Esophagus (tissue), 2 donors: ENCODE measurements at regions not wholly inside any gene's neighbourhood (a gene's known extent, or its start where the extent isn't known, plus 50 kb on each side); places are given as distances from the start of the nearest gene placed in this dataset.

Experiments used
- H3K27ac ChIP-seq, 2 donors: one replicate each; pipeline ENCODE4 v1.5.1; 2013; ENCODE audit warnings: low read depth in 2 of 2, mild to moderate bottlenecking in 2 of 2, inconsistent platforms in 1 of 2, low read length in 1 of 2, moderate library complexity in 1 of 2
- H3K27me3 ChIP-seq, 2 donors: one replicate each; pipeline ENCODE4 v1.6.1; 2013; ENCODE audit warnings: low read length in 2 of 2, control low read depth in 1 of 2, mild to moderate bottlenecking in 1 of 2; ENCODE audit not compliant: insufficient read depth in 2 of 2, control insufficient read depth in 1 of 2
- H3K36me3 ChIP-seq, 2 donors: one replicate each; pipeline ENCODE4 v1.6.1; 2013; ENCODE audit warnings: low read length in 1 of 2; ENCODE audit not compliant: control insufficient read depth in 2 of 2, insufficient read depth in 2 of 2
- H3K4me1 ChIP-seq, 2 donors: one replicate each; pipeline ENCODE4 v1.6.1; 2013; ENCODE audit warnings: low read length in 1 of 2; ENCODE audit not compliant: control insufficient read depth in 2 of 2, insufficient read depth in 2 of 2
- H3K4me3 ChIP-seq, 2 donors: one replicate each; pipeline ENCODE4 v1.5.1; 2013; ENCODE audit warnings: low read length in 2 of 2, mild to moderate bottlenecking in 2 of 2, low read depth in 1 of 2, moderate library complexity in 1 of 2
- H3K9me3 ChIP-seq, 2 donors: one replicate each; pipeline ENCODE4 v1.6.1; 2013; ENCODE audit warnings: mild to moderate bottlenecking in 2 of 2, low read depth in 1 of 2, low read length in 1 of 2, moderate library complexity in 1 of 2; ENCODE audit not compliant: control insufficient read depth in 2 of 2, insufficient read depth in 1 of 2
- WGBS, 2 donors: extraction: QIAGEN DNeasy Blood & Tissue Kit; methylation state at CpG; one replicate each; pipeline ENCODE4 v1.1.7; 2013; 5-methylcytosine and 5-hydroxymethylcytosine counted together
- donor health status: healthy with polysubstance abuse.
- donor health status: Bipolar disorder and iron deficiency.

DNA sequence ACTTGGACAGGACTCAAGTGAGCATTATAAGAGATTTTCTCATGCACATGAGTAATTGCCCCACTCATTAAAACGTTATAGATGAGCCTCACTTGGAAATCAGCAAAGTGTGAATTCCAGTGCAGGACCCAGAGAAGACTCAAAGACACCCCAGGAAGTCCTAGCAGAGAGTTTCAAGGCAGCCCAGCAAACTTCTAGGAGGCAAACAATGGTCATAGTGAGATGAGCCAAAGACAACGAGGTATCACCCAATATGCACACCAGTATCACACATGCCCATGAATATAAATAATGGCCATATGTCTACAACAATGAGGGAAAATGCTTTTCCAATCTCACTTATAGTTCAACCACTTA is 245.9 kb downstream of the ACTL7B start:
- H3K4me3 ChIP-seq, result no peak overlapping the region
- peak overlapping the region in 1 of 2 donors; percentile 12 for H3K27ac ChIP-seq
- no peaks in the 10 kb centered on the region for H3K9me3 ChIP-seq
- 12 to 23% methylated on average over 2 of the region's 2 CpGs for WGBS, 2 donors
- no peaks in the 10 kb centered on the region for H3K27me3 ChIP-seq
- no peaks in the 10 kb centered on the region for H3K36me3 ChIP-seq
- peaks cover 0 to 4% of the 10 kb centered on the region in 2 donors for H3K4me1 ChIP-seq

DNA sequence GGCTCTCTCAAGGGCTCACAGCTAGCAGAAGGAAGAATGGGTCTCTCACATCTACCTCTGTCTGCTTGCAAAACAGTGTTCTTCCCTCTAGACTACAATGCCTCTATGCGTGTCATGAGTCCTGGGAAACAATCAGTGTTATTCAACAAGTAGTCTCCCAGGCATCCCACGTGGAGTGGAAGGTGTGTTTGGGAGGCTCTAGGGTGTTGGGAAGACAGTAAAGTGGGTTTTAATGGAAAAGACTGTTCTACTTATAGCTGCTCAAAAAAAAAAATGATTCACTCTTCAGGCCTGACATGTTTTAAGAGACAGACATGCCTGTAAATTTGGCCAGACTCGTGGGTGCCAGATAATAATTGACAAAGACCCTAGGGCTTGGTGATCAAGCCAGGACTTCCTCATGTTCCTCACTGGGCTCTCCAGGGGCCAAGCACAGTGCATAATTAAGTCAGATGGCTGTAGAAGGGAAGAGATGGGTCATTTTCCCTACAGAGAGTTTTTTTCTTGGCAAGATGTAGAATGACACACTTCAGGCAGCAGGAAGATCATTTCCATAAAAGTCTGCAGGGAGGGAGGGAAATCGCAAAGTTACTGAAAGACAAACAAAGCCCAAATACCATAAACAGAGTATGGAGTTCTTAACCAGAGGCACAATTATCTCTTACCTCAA is 246.4 kb downstream of the ACTL7B start:
- peaks cover 0 to 7% of the 10 kb centered on the region in 2 donors for H3K4me1 ChIP-seq
- H3K36me3 ChIP-seq, result no peaks in the 10 kb centered on the region
- no peaks in the 10 kb centered on the region for H3K27me3 ChIP-seq
- WGBS, 2 donors, result 25 to 49% methylated on average over 4 of the region's 4 CpGs
- H3K27ac ChIP-seq, result peak overlapping the region; percentile 56 to 70
- H3K4me3 ChIP-seq, result no peak overlapping the region
- no peaks in the 10 kb centered on the region for H3K9me3 ChIP-seq

DNA sequence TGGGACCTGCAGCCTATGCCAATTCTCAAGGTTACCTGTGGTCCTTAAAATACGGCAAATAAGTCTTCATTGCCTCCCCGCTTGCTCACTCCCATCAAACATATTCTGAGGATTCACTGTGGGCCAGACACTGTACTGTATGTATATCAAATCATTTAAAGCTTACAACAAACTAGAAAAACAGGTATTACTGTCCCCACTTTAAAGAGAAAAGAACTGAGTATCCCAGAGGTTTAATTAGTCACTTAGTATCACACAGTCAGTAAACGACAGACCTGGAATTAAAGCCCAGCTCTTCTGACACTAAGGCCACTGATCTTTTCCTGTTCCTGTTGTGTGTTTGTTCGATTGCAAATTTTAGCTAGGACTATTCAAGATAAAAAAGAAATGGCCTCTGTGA is 248.2 kb downstream of the ACTL7B start:
- no peaks in the 10 kb centered on the region for H3K36me3 ChIP-seq
- H3K4me3 ChIP-seq, result no peak overlapping the region
- no peaks in the 10 kb centered on the region for H3K27me3 ChIP-seq
- no peaks in the 10 kb centered on the region for H3K9me3 ChIP-seq
- WGBS, 2 donors, result 64 to 71% methylated on average over 4 of the region's 4 CpGs
- H3K27ac ChIP-seq, result peak overlapping the region in 1 of 2 donors; percentile 52
- H3K4me1 ChIP-seq, result peaks cover 2 to 18% of the 10 kb centered on the region in 2 donors

DNA sequence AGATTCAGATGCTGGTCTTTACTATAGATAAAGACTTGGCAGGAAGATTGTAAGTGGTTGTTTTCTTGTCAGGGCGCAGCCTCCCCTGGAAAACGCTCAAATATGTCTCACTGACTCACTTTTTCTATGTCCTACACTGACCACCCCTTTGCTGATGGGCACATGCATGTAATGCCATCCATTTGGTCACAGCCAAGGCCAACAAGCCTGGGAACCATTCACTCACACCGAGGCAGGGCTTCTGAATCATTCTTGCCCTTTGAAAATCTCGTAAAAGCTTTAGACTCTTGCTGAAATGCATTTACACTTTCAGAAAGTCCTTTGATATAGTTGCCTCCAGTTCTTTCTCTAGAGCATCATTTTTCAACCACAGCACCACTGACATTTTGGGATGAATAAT is 249.4 kb downstream of the ACTL7B start:
- H3K4me1 ChIP-seq, result peaks cover 2 to 23% of the 10 kb centered on the region in 2 donors
- no peak overlapping the region for H3K4me3 ChIP-seq

DNA sequence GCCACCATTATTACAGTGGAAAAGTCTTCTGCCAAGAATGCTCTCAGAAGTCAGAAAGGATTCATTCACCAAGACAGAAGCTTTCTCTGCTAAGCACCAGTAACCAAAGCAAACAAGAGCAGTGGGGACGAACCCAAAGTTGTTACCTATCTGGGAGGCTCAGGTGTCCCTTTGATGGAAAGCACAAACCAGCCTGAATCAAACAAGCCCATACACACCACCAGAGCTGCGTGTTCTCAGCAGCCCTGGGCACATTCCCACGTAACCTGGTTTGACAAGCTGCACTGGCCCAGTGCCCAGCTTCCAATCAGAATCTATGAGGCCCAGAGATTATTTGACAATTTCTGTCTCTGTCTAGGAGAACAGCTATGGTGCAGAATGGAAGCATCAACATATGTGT is 252.6 kb downstream of the ACTL7B start:
- Histone ChIP-seq H3K4me3 (no peak overlapping the region), H3K4me1 (peaks cover 2 to 23% of the 10 kb centered on the region in 2 donors), H3K27me3 (no peaks in the 10 kb centered on the region), H3K27ac (peak overlapping the region; percentile 87 to 89), H3K36me3 (no peaks in the 10 kb centered on the region), H3K9me3 (no peaks in the 10 kb centered on the region)
- WGBS, 2 donors, result 33 to 49% methylated on average over 3 of the region's 3 CpGs

More for the DNA sequence above, 249.4 kb downstream of the ACTL7B start:
- WGBS, 2 donors, result 52 to 59% methylated on average over 4 of the region's 4 CpGs
- Histone ChIP-seq H3K9me3 (no peaks in the 10 kb centered on the region), H3K27ac (peak overlapping the region in 1 of 2 donors; percentile 26), H3K36me3 (no peaks in the 10 kb centered on the region), H3K27me3 (no peaks in the 10 kb centered on the region)

DNA sequence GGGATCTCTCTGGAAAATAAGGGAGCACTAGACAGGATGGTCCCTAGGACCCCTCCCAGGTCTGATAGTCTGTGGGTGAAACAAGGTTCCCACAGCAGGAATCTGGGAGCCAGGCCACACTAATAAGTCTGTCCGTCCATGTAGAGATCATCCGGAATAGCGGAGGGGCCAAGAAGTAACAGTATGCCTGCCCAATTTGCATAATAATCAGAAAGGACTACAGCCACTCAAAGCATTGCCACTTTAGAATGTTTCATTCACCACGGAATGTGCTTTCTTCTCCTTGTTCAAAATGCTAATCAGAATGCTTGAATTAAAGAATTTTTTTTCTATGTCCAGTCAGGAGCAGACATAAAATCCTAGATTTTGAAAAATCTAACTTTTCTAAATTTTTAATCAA is 254.9 kb downstream of the ACTL7B start:
- Histone ChIP-seq H3K9me3 (no peaks in the 10 kb centered on the region), H3K36me3 (no peaks in the 10 kb centered on the region), H3K27me3 (no peaks in the 10 kb centered on the region), H3K4me3 (no peak overlapping the region), H3K4me1 (peaks cover 2 to 23% of the 10 kb centered on the region in 2 donors), H3K27ac (no peak overlapping the region)
- 83 to 91% methylated on average over 4 of the region's 4 CpGs for WGBS, 2 donors

DNA sequence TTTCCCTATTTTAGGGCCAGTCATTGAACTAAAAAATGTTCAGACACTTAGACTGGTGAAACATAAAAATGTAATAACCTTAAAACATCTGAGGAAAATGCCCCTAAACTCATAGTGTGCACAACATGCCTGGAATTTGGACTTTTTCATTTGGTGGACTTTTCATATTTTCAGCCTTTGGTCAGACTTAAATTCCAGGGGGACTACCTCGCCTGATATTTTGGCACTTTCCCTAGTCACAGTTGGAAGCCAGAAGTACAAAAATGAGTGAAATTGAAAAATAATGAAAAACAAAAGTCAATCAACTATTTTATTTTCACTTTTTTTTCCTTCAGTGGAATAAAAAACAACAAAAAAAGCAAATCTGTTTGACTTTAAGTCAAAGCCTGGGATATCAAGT is 256.2 kb downstream of the ACTL7B start:
- 56 to 67% methylated on average over 1 of the region's 1 CpG for WGBS, 2 donors
- Histone ChIP-seq H3K9me3 (no peaks in the 10 kb centered on the region), H3K36me3 (no peaks in the 10 kb centered on the region), H3K4me3 (no peak overlapping the region), H3K27me3 (no peaks in the 10 kb centered on the region), H3K4me1 (peaks cover 2 to 18% of the 10 kb centered on the region in 2 donors), H3K27ac (no peak overlapping the region)

DNA sequence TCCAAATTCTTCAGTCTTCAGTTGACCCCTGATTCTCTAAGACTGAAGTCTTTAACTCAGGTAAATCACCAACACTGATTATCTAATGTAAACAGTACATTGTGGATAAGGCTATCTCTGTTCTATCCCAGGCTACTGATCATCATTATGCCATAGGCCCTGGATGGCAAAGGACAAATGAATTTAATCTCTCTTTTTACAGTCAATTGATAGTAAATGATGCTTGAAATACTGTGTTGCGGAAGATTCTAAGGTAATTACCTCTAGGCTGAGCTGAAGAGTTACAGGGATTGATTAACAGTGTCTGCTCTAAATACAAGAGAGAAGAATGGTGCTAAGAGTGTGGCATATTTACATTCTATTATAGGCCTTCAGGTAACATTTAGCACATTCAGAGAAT is 264.7 kb downstream of the ACTL7B start:
- no peaks in the 10 kb centered on the region for H3K36me3 ChIP-seq
- no peak overlapping the region for H3K4me3 ChIP-seq
- WGBS, 2 donors, result 61 to 74% methylated on average over 1 of the region's 1 CpG
- H3K4me1 ChIP-seq, result no peaks in the 10 kb centered on the region
- H3K9me3 ChIP-seq, result no peaks in the 10 kb centered on the region
- H3K27ac ChIP-seq, result no peak overlapping the region
- no peaks in the 10 kb centered on the region for H3K27me3 ChIP-seq

DNA sequence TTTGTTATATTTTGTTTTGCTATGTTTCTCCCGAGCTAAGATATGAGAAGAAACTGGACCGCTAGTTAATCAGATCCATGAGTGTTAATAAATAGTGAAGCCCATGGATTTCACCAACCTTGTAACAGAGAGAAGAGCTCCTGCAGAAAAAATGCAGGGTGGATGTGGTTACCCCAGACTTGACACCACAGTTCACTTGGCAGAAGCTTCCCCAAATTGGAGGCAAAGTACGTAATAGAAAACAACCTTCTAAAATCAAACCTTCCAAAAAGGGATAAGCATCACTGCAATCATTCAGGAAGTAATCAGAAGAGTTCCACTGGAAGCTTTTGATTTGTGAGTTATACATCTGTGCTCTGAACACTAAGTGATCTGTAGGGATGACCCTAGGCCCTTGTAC is 267.5 kb downstream of the ACTL7B start:
- WGBS, 2 donors, result 61 to 74% methylated on average over 3 of the region's 3 CpGs
- Histone ChIP-seq H3K4me3 (no peak overlapping the region), H3K36me3 (no peaks in the 10 kb centered on the region), H3K4me1 (no peaks in the 10 kb centered on the region), H3K9me3 (no peaks in the 10 kb centered on the region), H3K27ac (no peak overlapping the region), H3K27me3 (no peaks in the 10 kb centered on the region)

DNA sequence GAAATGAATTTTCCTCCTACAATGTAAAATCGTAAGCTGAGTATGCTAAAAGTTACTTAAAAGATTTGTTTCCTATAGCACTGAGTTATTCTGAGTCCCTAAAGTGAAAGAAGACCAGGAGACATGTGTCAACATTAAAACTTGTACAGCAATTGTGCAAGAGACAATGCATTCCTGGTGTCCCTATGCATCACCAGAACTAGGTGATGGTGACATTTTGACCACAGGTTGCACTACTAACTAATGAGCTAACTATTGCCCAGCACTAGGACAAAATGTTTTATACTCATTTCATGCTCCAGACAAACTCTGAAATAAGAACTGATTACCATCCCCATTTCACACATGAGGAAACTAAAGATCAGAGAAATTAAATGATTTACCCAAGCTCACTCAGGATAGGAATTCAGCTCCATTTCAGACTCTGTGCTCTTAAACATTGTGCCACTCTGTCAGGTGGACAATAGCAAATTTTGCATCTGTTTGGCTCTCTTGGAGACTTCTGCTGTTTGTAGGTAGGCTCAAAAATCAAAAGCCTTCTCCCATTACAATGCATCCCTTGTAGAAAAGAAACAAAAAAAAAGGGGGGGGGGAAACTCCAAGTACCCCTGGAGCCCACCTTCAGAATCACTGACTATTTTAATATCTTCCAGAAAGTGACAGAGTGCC is 269.2 kb downstream of the ACTL7B start:
- no peaks in the 10 kb centered on the region for H3K9me3 ChIP-seq
- H3K4me3 ChIP-seq, result no peak overlapping the region
- no peak overlapping the region for H3K27ac ChIP-seq
- no peaks in the 10 kb centered on the region for H3K4me1 ChIP-seq
- H3K36me3 ChIP-seq, result no peaks in the 10 kb centered on the region
- 75 to 80% methylated on average over 1 of the region's 1 CpG for WGBS, 2 donors
- H3K27me3 ChIP-seq, result no peaks in the 10 kb centered on the region
